ENCODE measurements at regions not wholly inside any gene's neighbourhood (a gene's known extent, or its start where the extent isn't known, plus 50 kb on each side); places are given as distances from the start of the nearest gene placed in this dataset.

GRCh38 chr12:28998662-28999120, 150.4 kb upstream of the FAR2 start:
- TF ChIP-seq CTCF (IDR thresholded peaks at IDR 0.05), result peak in 5 of 6 experiments; percentile 26 to 61 (median 41)
- TF ChIP-seq POLR2A (IDR thresholded peaks at IDR 0.05), result no peak

All from esophagus squamous epithelium (tissue), 4 donors.